GM12874 (cell line): ENCODE measurements at regions not wholly inside any gene's neighbourhood (a gene's known extent, or its start where the extent isn't known, plus 50 kb on each side); places are given as distances from the start of the nearest gene placed in this dataset.

Experiments
- TF ChIP-seq, protein P1 (sequence below): IDR thresholded peaks from 2 replicates; pipeline ENCODE4 v1.5.1; 2011; ENCODE audit warnings: low read depth, mild to moderate bottlenecking, control low read depth, low read length, moderate library complexity; ENCODE audit not compliant: insufficient read depth

DNA sequence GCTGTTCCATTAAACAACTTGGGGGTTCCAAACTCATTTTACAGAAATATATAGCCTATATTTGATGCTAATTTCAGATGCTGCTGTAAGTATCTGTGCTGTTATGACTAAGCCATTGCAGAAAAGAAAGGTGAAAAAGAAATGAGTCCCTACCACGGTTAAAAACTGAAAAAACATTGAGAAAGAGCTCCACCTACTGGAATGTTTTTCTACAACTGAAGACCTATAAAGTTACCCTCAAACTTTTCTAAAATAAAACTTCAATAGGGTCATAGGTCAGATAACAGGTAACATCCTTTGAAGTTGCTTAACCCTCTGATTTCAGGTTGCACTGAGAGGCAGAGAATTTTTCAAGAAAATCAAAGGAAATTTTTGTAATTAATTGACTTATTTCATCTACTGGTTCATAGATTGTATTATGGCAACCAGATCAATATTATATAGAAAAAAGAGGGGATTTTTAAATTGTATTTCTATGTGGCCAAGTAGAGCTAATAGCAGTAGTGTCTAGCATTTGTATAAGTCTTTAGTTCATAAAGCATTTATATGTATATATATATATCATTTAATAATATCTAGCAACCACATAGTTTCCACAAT lies 279.9 kb downstream of the RPS29 start:
- TF ChIP-seq, protein P1, sequence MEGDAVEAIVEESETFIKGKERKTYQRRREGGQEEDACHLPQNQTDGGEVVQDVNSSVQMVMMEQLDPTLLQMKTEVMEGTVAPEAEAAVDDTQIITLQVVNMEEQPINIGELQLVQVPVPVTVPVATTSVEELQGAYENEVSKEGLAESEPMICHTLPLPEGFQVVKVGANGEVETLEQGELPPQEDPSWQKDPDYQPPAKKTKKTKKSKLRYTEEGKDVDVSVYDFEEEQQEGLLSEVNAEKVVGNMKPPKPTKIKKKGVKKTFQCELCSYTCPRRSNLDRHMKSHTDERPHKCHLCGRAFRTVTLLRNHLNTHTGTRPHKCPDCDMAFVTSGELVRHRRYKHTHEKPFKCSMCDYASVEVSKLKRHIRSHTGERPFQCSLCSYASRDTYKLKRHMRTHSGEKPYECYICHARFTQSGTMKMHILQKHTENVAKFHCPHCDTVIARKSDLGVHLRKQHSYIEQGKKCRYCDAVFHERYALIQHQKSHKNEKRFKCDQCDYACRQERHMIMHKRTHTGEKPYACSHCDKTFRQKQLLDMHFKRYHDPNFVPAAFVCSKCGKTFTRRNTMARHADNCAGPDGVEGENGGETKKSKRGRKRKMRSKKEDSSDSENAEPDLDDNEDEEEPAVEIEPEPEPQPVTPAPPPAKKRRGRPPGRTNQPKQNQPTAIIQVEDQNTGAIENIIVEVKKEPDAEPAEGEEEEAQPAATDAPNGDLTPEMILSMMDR: peak; percentile 18; the same call in 1 of the 2 replicates

DNA sequence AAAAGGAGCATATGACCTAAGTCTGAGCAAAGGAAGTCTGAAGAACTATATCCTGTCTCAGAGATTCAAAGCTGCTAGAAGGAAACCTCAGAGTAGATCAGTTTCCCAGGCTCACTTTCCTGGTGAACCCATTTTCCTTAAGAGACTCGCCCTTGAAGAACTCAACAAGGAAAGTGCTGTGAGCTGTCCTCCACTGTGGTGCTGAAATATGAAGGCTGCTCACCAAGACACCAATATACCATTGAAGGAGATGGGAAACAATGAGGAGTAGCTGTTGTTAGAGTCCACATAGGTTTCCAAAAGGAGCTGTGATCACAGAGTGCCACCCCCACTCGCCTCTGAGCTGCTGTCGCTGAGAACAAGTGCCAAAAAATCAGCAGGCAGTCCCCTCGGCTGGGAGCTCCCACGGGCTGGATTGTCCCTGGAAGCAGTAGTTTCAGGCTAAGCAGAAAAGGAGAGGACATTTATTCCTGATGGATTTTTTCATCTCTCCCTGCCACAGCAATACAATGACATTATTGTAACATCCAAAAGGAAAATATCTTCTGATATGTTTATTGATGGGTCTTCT lies 282.1 kb downstream of the RPS29 start:
- TF ChIP-seq, protein P1: no peak

DNA sequence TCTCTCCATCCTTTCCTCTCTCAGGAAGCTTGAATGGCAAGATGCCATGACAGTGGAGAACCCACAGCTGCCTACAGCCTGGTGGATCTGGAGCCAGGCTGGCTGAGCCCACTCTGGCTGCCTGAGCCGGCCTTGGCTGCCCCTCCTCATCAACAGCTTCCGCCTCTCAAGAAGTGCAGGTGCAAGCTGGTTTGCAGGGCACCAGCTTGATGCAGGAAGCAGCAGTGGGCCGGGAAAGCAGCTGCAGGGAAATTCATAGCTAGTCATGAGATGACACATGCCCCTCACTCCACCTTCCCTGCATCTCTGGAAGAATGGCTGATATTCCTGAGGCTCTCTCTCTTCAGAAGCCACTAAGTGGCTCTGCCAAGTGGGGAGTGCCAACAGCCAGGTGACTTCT lies 289.1 kb downstream of the RPS29 start:
- TF ChIP-seq, protein P1: no peak

DNA sequence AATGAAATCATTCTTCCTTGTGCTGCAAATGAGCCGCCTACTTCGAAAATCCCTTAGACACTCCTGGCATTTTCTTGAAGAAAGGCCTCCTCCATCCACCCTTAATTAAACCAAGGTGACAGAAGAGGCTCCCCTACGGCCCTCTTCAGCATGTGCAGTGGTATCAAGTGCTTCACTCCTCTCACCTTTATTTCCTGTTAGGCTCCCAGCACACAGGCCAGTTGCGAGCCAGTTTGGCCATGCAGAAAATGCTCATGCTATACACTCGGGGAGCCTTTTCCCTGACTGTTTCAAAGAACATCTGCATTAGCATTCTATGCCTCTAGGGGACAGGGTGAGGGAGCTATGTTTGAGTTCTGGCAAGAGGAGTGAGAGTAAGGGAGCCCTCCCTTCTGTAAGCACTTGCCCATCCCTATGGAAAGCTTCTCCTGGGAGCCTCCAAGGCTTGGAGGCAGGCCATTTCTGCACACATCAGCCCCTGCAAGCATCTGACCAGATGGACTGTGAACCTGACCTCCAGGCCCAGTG lies 291.5 kb downstream of the RPS29 start:
- TF ChIP-seq, protein P1: no peak

DNA sequence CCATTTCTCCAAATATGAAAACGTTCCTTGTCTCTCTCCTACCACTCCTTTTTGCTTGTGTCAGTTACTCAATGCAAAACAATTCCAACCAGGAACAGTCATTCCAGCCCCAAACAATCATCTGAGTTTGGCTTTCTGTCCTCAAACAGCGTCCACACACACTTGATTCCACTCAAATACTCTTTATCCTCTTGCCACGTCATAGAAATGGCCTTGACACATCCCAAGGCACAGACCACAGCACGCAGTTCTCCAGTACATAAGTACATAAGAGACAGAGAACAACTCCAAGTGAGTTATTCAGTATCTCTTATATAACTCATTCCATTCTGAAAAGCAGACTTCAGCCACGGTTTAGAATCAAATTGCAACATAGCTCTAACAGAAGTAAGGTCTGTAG lies 299.2 kb downstream of the RPS29 start:
- TF ChIP-seq, protein P1: no peak

DNA sequence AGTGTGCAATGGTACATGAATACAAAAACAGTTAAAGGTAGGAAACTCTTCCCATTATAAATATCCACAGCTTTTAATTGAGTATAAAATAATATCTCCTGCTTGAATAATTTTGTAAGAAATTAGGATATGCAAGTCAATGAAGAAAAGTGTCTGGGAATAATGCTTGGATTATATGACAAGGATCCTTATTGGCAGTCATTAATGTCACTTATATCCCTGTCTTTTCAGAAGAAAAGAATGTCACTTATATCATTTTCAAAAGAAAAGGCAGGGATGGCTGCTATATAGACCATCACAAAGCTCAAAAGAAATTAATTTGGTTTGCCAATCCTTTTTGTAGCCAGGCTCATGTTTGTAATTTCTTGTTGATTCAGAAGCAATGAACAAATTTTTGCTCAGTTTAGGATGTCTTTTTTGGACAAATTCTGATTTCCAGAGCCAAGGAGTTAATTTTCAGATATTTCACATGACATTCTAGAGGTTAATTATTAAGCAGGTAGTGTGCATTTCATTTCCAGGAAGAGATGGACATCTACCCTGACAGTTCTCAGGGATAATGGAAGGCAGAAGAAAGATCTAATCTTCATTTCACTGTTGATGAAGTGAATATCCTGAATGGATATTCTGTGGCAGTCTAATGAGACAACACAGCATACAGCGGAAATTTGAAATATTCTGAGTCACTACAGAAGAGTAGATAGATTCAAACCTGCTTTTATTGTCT lies 299.8 kb downstream of the RPS29 start:
- TF ChIP-seq, protein P1: no peak

DNA sequence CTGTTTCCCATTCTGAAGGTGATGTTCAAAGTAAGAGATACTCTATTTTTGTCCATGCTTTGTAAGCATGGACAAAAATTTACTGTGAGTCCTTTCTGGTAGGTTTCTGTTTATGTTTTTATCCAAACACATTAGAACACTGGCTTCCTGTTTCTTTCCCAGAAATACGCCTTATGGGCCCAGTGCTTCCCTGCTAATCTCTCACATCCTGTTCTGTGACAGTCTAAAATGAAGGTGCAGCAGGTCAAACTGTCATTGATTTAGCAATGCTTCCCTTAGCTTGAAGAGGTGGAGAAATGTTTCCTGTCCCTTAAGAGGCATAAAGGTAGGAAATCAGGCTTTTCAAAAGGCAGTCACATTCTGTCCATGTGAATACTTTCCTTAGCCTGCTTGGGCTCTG lies 305.6 kb downstream of the RPS29 start:
- TF ChIP-seq, protein P1: no peak
